ENCODE measurements at regions not wholly inside any gene's neighbourhood (a gene's known extent, or its start where the extent isn't known, plus 50 kb on each side); places are given as distances from the start of the nearest gene placed in this dataset.

GRCh38 chrX:46305431-46305830 is 239.8 kb downstream of the ZNF674 start:
- Histone ChIP-seq H3K9ac (ENCODE audit: insufficient read depth, low read length, poor library complexity, severe bottlenecking) (no peak overlapping the region), H3K4me2 (replicated peaks; ENCODE audit: extremely low read depth, low read length, poor library complexity, severe bottlenecking) (no peak overlapping the region), H3K4me1 (ENCODE audit: control insufficient read depth in 1 of 2, insufficient read depth in 2 of 2, low read length in 2 of 2) (no peaks in the 10 kb centered on the region), H3K79me2 (ENCODE audit: insufficient read depth, low read length) (no peaks in the 10 kb centered on the region), H3K9me3 (replicated peaks in 1 of 2; ENCODE audit: control insufficient read depth in 1 of 2, insufficient read depth in 1 of 2, low read length in 2 of 2) (peaks cover 12 to 19% of the 10 kb centered on the region in 2 donors), H4K20me1 (ENCODE audit: insufficient read depth, low read length) (no peaks in the 10 kb centered on the region), H3K36me3 (replicated peaks in 1 of 2; ENCODE audit: control insufficient read depth in 1 of 2, insufficient read depth in 2 of 2, low read length in 2 of 2) (no peaks in the 10 kb centered on the region), H3K27me3 (ENCODE audit: control insufficient read depth in 2 of 2, insufficient read depth in 2 of 2, low read length in 2 of 2) (no peaks in the 10 kb centered on the region), H3K4me3 (replicated peaks in 1 of 3; ENCODE audit: low read depth in 2 of 3, low read length in 3 of 3) (no peak overlapping the region), H2AFZ (ENCODE audit: insufficient read depth, low read depth, low read length, poor library complexity, severe bottlenecking) (no peak overlapping the region), H3K27ac (ENCODE audit: low read depth in 1 of 2, low read length in 2 of 2) (no peak overlapping the region)
- no CpG with 5 or more reads among the region's 2 CpGs for WGBS (ENCODE audit: insufficient coverage)
- Mint-ChIP-seq H3K9me3 (peaks cover 9 to 30% (median 22%) of the 10 kb centered on the region in 7 donors), H3K4me3 (no peak overlapping the region), H3K36me3 (no peaks in the 10 kb centered on the region), H3K27ac (no peak overlapping the region), H3K4me1 (no peaks in the 10 kb centered on the region), H3K27me3 (ENCODE audit: low read depth in 3 of 3) (peaks cover 0 to 4% (median 0%) of the 10 kb centered on the region in 3 donors)
- no peak for DNase-seq
- no peak for TF ChIP-seq CTCF (IDR thresholded peaks at IDR 0.05)
- intact Hi-C loops (cut with micrococcal nuclease): no loop called here

GRCh38 chrX:46301903-46302302 is 243.3 kb downstream of the ZNF674 start:
- Mint-ChIP-seq H3K27me3 (ENCODE audit: low read depth in 3 of 3) (peaks cover 0 to 3% (median 0%) of the 10 kb centered on the region in 3 donors), H3K4me3 (no peak overlapping the region), H3K9me3 (peaks cover 5 to 23% (median 17%) of the 10 kb centered on the region in 7 donors), H3K36me3 (no peaks in the 10 kb centered on the region), H3K4me1 (no peaks in the 10 kb centered on the region), H3K27ac (no peak overlapping the region)
- Histone ChIP-seq H2AFZ (ENCODE audit: insufficient read depth, low read depth, low read length, poor library complexity, severe bottlenecking) (no peak overlapping the region), H3K4me1 (ENCODE audit: control insufficient read depth in 1 of 2, insufficient read depth in 2 of 2, low read length in 2 of 2) (no peaks in the 10 kb centered on the region), H3K9ac (ENCODE audit: insufficient read depth, low read length, poor library complexity, severe bottlenecking) (no peak overlapping the region), H3K79me2 (ENCODE audit: insufficient read depth, low read length) (no peaks in the 10 kb centered on the region), H3K36me3 (replicated peaks in 1 of 2; ENCODE audit: control insufficient read depth in 1 of 2, insufficient read depth in 2 of 2, low read length in 2 of 2) (no peaks in the 10 kb centered on the region), H3K9me3 (replicated peaks in 1 of 2; ENCODE audit: control insufficient read depth in 1 of 2, insufficient read depth in 1 of 2, low read length in 2 of 2) (peaks cover 5 to 17% of the 10 kb centered on the region in 2 donors), H3K27me3 (ENCODE audit: control insufficient read depth in 2 of 2, insufficient read depth in 2 of 2, low read length in 2 of 2) (no peaks in the 10 kb centered on the region), H4K20me1 (ENCODE audit: insufficient read depth, low read length) (no peaks in the 10 kb centered on the region), H3K4me3 (replicated peaks in 1 of 3; ENCODE audit: low read depth in 2 of 3, low read length in 3 of 3) (no peak overlapping the region), H3K4me2 (replicated peaks; ENCODE audit: extremely low read depth, low read length, poor library complexity, severe bottlenecking) (no peak overlapping the region), H3K27ac (ENCODE audit: low read depth in 1 of 2, low read length in 2 of 2) (no peak overlapping the region)
- no CpG with 5 or more reads among the region's 2 CpGs for WGBS (ENCODE audit: insufficient coverage)
- TF ChIP-seq CTCF (IDR thresholded peaks at IDR 0.05): no peak
- intact Hi-C loops (cut with micrococcal nuclease): no loop called here
- DNase-seq: no peak
